CD14-positive monocyte (primary cell): ENCODE measurements at regions not wholly inside any gene's neighbourhood (a gene's known extent, or its start where the extent isn't known, plus 50 kb on each side); places are given as distances from the start of the nearest gene placed in this dataset.
A peak's percentile ranks its signal among the peaks of the same experiment; 100 is the strongest.

ENCODE experiments used
- DNase-seq, 3 donors: peaks; one replicate each; pipeline ENCODE4 v3.0.0-alpha.2; 2011 to 2022
- H2AFZ ChIP-seq: 2 replicates; pipeline ENCODE4 v1.6.0; 2012; ENCODE audit warnings: mild to moderate bottlenecking, low read depth, low read length, inconsistent platforms; ENCODE audit not compliant: insufficient read depth, poor library complexity, severe bottlenecking
- H3K27ac ChIP-seq, 2 donors: 1 replicate in 1 of 2; 2 replicates in 1 of 2; pipeline ENCODE4 v1.5.1; 2012 to 2013; ENCODE audit warnings: low read length in 2 of 2, control low read depth in 1 of 2, inconsistent platforms in 1 of 2, low read depth in 1 of 2, mild to moderate bottlenecking in 1 of 2
- H3K27me3 ChIP-seq, 2 donors: one replicate each; pipeline versions ENCODE4 v1.6.0 to v1.6.1; 2011 to 2013; ENCODE audit warnings: low read length in 2 of 2; ENCODE audit not compliant: control insufficient read depth in 2 of 2, insufficient read depth in 2 of 2
- H3K36me3 ChIP-seq, 2 donors: replicated peaks in 1 of 2; 1 replicate in 1 of 2; 2 replicates in 1 of 2; pipeline versions ENCODE4 v1.5.1 to v1.6.1; 2012 to 2013; ENCODE audit warnings: low read length in 2 of 2, control low read depth in 1 of 2, inconsistent platforms in 1 of 2, mild to moderate bottlenecking in 1 of 2; ENCODE audit not compliant: insufficient read depth in 2 of 2, control insufficient read depth in 1 of 2
- H3K4me1 ChIP-seq, 2 donors: 1 replicate in 1 of 2; 2 replicates in 1 of 2; pipeline versions ENCODE4 v1.5.1 to v1.6.1; 2012 to 2013; ENCODE audit warnings: low read length in 2 of 2, control low read depth in 1 of 2, inconsistent platforms in 1 of 2, mild to moderate bottlenecking in 1 of 2, moderate library complexity in 1 of 2; ENCODE audit not compliant: insufficient read depth in 2 of 2, control insufficient read depth in 1 of 2
- H3K4me2 ChIP-seq: replicated peaks from 2 replicates; pipeline ENCODE3; 2012; ENCODE audit warnings: low read length, moderate library complexity, mild to moderate bottlenecking; ENCODE audit not compliant: poor library complexity, severe bottlenecking; ENCODE audit errors: extremely low read depth
- H3K4me3 ChIP-seq, 3 experiments: fragments of 200-600 bp in 1 of 3; sonication (generic) in 1 of 3; replicated peaks in 1 of 3; 1 replicate in 2 of 3; 2 replicates in 1 of 3; pipeline ENCODE4 v1.5.1; 2011 to 2013; ENCODE audit warnings: low read length in 3 of 3, mild to moderate bottlenecking in 3 of 3, control low read depth in 2 of 3, low read depth in 2 of 3, inconsistent platforms in 1 of 3, moderate library complexity in 1 of 3
- H3K79me2 ChIP-seq: 2 replicates; pipeline ENCODE4 v1.6.0; 2012; ENCODE audit warnings: mild to moderate bottlenecking, control low read depth, inconsistent platforms, low read length, moderate library complexity; ENCODE audit not compliant: insufficient read depth
- H3K9ac ChIP-seq: 2 replicates; pipeline ENCODE4 v1.6.0; 2017; ENCODE audit warnings: low read length, mild to moderate bottlenecking; ENCODE audit not compliant: insufficient read depth, poor library complexity, severe bottlenecking
- H3K9me3 ChIP-seq, 2 donors: replicated peaks in 1 of 2; 1 replicate in 1 of 2; 2 replicates in 1 of 2; pipeline versions ENCODE4 v1.5.1 to v1.6.1; 2012 to 2013; ENCODE audit warnings: low read length in 2 of 2, control low read depth in 1 of 2; ENCODE audit not compliant: control insufficient read depth in 1 of 2, insufficient read depth in 1 of 2
- H4K20me1 ChIP-seq: 2 replicates; pipeline ENCODE4 v1.6.0; 2012; ENCODE audit warnings: mild to moderate bottlenecking, low read length, control low read depth, moderate library complexity; ENCODE audit not compliant: insufficient read depth
- H3K27ac Mint-ChIP-seq, 7 donors: one replicate each; pipeline ENCODE4 v1.8.0; 2020; ENCODE audit warnings: mild to moderate bottlenecking in 7 of 7, mixed read lengths in 7 of 7, moderate library complexity in 6 of 7, inconsistent platforms in 2 of 7
- H3K27me3 Mint-ChIP-seq, 3 donors: one replicate each; pipeline ENCODE4 v1.8.0; 2021 to 2022; ENCODE audit warnings: low read depth in 3 of 3, mild to moderate bottlenecking in 3 of 3, mixed read lengths in 3 of 3, moderate library complexity in 3 of 3, inconsistent platforms in 1 of 3
- H3K36me3 Mint-ChIP-seq, 2 donors: one replicate each; pipeline ENCODE4 v1.8.0; 2020; ENCODE audit warnings: mixed read lengths in 2 of 2, inconsistent platforms in 1 of 2, mild to moderate bottlenecking in 1 of 2
- H3K4me1 Mint-ChIP-seq: one replicate; pipeline ENCODE4 v1.8.0; 2020; ENCODE audit warnings: mild to moderate bottlenecking, mixed read lengths
- H3K4me3 Mint-ChIP-seq, 2 donors: one replicate each; pipeline ENCODE4 v1.8.0; 2020; ENCODE audit warnings: mild to moderate bottlenecking in 2 of 2, mixed read lengths in 2 of 2, moderate library complexity in 1 of 2
- H3K9me3 Mint-ChIP-seq, 7 donors: one replicate each; pipeline ENCODE4 v1.8.0; 2020 to 2022; ENCODE audit warnings: mixed read lengths in 7 of 7, mild to moderate bottlenecking in 6 of 7, moderate library complexity in 6 of 7, inconsistent platforms in 2 of 7
- whole genome bisulfite sequencing: methylation state at CpG from one replicate; pipeline ENCODE4 v1.1.5; 2013; ENCODE audit warnings: missing lambda C conversion rate; ENCODE audit not compliant: insufficient coverage; 5-methylcytosine and 5-hydroxymethylcytosine counted together
- intact Hi-C, 2 donors: fragments of 100-400 bp; cut with micrococcal nuclease; formaldehyde crosslinking; loops; one replicate each; pipeline versions ENCODE4 v1.15.0 to v1.15.1; 2023
- TF ChIP-seq, protein P1 (sequence below): fragments of 200-600 bp; IDR thresholded peaks from one replicate; pipeline ENCODE4 v1.8.0; 2022; ENCODE audit warnings: antibody characterized with exemption, mild to moderate bottlenecking

DNA sequence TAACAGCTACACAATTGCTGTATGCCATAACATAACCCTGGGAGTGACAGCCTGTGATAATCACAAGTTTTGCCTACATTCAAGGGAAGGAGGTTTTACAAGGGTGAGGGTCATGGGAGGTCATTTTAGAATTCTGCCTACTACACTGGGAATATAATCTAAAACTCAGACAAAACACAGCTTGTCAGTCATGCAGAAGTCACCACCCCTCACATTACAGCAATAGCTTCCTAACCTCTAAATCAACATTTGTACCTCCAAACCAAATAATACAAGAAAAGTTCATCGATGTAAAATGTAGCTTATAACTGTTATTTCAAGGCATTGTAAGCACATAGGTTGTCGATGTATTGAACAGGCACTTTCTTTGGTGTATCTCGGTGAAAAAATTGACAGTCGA, 139.0 kb downstream of the FAM114A2 start:
- Histone ChIP-seq H3K4me1 (no peaks in the 10 kb centered on the region), H2AFZ (no peak overlapping the region), H3K36me3 (no peaks in the 10 kb centered on the region), H3K9me3 (no peaks in the 10 kb centered on the region), H3K4me2 (no peak overlapping the region), H4K20me1 (no peaks in the 10 kb centered on the region), H3K27me3 (no peaks in the 10 kb centered on the region), H3K4me3 (no peak overlapping the region), H3K9ac (no peak overlapping the region), H3K27ac (no peak overlapping the region), H3K79me2 (no peaks in the 10 kb centered on the region)
- Mint-ChIP-seq H3K9me3 (no peaks in the 10 kb centered on the region), H3K4me1 (peaks cover 5% of the 10 kb centered on the region), H3K27me3 (no peaks in the 10 kb centered on the region), H3K36me3 (no peaks in the 10 kb centered on the region), H3K4me3 (no peak overlapping the region), H3K27ac (no peak overlapping the region)
- DNase-seq: no peak
- TF ChIP-seq, protein P1, sequence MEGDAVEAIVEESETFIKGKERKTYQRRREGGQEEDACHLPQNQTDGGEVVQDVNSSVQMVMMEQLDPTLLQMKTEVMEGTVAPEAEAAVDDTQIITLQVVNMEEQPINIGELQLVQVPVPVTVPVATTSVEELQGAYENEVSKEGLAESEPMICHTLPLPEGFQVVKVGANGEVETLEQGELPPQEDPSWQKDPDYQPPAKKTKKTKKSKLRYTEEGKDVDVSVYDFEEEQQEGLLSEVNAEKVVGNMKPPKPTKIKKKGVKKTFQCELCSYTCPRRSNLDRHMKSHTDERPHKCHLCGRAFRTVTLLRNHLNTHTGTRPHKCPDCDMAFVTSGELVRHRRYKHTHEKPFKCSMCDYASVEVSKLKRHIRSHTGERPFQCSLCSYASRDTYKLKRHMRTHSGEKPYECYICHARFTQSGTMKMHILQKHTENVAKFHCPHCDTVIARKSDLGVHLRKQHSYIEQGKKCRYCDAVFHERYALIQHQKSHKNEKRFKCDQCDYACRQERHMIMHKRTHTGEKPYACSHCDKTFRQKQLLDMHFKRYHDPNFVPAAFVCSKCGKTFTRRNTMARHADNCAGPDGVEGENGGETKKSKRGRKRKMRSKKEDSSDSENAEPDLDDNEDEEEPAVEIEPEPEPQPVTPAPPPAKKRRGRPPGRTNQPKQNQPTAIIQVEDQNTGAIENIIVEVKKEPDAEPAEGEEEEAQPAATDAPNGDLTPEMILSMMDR: no peak
- intact Hi-C loops: no loop called here
- no CpG with 5 or more reads among the region's 4 CpGs for WGBS

DNA sequence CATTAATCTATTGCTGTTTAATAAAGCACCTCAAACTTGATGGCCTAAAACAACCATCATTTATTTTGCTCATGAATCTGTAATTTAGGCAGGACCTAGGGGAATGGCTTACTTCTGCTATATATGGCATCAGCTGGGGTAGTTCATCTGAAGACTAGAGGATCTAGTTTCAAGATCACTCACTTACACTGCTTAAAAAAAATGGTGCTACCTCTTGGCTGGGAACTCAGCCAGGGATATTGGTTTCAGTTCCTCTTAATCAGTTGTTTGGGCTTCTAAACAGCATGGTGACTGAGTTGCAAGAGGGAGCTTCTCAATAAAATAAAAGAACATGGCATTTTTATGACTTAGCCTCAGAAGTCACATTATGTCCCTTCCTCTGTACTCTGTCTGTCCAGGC, 142.0 kb downstream of the FAM114A2 start:
- Histone ChIP-seq H3K27ac (no peak overlapping the region), H3K4me2 (no peak overlapping the region), H3K79me2 (no peaks in the 10 kb centered on the region), H3K4me3 (no peak overlapping the region), H3K4me1 (no peaks in the 10 kb centered on the region), H3K36me3 (no peaks in the 10 kb centered on the region), H2AFZ (no peak overlapping the region), H3K9me3 (no peaks in the 10 kb centered on the region), H3K27me3 (no peaks in the 10 kb centered on the region), H4K20me1 (no peaks in the 10 kb centered on the region), H3K9ac (no peak overlapping the region)
- Mint-ChIP-seq H3K36me3 (no peaks in the 10 kb centered on the region), H3K27me3 (no peaks in the 10 kb centered on the region), H3K4me3 (no peak overlapping the region), H3K27ac (no peak overlapping the region), H3K4me1 (peaks cover 5% of the 10 kb centered on the region), H3K9me3 (no peaks in the 10 kb centered on the region)
- peak; percentile 1 to 22 (median 6) for DNase-seq
- TF ChIP-seq, protein P1: no peak
- intact Hi-C loops: no loop called here
